Suprapubic skin (tissue), 4 donors: ENCODE measurements at regions not wholly inside any gene's neighbourhood (a gene's known extent, or its start where the extent isn't known, plus 50 kb on each side); places are given as distances from the start of the nearest gene placed in this dataset.

Experiments used
- DNase-seq, 2 donors: peaks; one replicate each; pipeline ENCODE4 v3.0.0-alpha.2; 2019; ENCODE audit warnings: low spot score in 2 of 2
- H3K27ac ChIP-seq: fragments of 200-600 bp; sonication (generic); one replicate; pipeline ENCODE4 v1.5.1; 2019
- H3K27me3 ChIP-seq: fragments of 200-600 bp; sonication (generic); one replicate; pipeline ENCODE4 v1.5.1; 2019
- H3K36me3 ChIP-seq: fragments of 200-600 bp; sonication (generic); one replicate; pipeline ENCODE4 v1.5.1; 2019
- H3K4me1 ChIP-seq: fragments of 200-600 bp; sonication (generic); one replicate; pipeline ENCODE4 v1.5.1; 2019
- H3K4me3 ChIP-seq: fragments of 200-600 bp; sonication (generic); one replicate; pipeline ENCODE4 v1.5.1; 2019; ENCODE audit warnings: mild to moderate bottlenecking
- H3K9me3 ChIP-seq: fragments of 200-600 bp; sonication (generic); one replicate; pipeline ENCODE4 v1.5.1; 2019
- EP300 ChIP-seq: sonication (generic); formaldehyde crosslinking; IDR thresholded peaks from one replicate; pipeline ENCODE4 v1.6.1; 2017; ENCODE audit warnings: antibody characterized with exemption
- POLR2A ChIP-seq, 2 donors: fragments of 450-650 bp; IDR thresholded peaks; one replicate each; pipeline ENCODE4 v1.6.1; 2017; ENCODE audit warnings: antibody characterized with exemption in 2 of 2, mild to moderate bottlenecking in 2 of 2, moderate library complexity in 2 of 2
- POLR2AphosphoS5 ChIP-seq, 3 donors: sonication (generic); formaldehyde crosslinking; IDR thresholded peaks; one replicate each; pipeline ENCODE4 v1.6.1; 2017; ENCODE audit warnings: antibody characterized with exemption in 3 of 3
- WGBS: methylation state at CpG from one replicate; pipeline ENCODE4 v1.1.5; 2018; 5-methylcytosine and 5-hydroxymethylcytosine counted together
- TF ChIP-seq, protein P1 (sequence below), 2 donors: fragments of 200-600 bp in 1 of 2; fragments of 450-650 bp in 1 of 2; sonication (generic) in 1 of 2; IDR thresholded peaks; one replicate each; pipeline ENCODE4 v1.5.1; 2016 to 2019; ENCODE audit warnings: antibody characterized with exemption in 2 of 2, mild to moderate bottlenecking in 1 of 2, moderate library complexity in 1 of 2

DNA sequence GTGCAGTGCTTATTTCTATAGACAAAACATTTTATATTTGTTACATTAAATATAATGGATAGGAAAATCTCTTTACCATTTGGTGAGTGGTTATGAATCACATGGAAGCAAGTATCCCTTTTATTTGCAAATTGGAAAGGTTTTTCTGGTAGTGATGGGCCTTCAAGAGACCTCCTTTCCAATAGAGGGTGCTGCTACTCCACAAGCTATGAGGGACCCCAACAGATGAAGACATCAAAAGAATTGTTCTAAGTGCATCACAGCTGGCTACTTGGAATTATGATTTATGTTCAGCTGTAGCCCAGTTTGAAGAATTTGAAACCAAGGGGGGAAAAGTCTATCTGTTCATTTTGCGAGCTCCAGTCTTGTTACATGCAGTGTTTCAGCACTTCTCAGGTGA is 493.7 kb upstream of the SGCD start:
- Histone ChIP-seq H3K36me3 (no peaks in the 10 kb centered on the region), H3K27me3 (no peaks in the 10 kb centered on the region), H3K4me3 (no peak overlapping the region), H3K27ac (no peak overlapping the region), H3K9me3 (no peaks in the 10 kb centered on the region), H3K4me1 (no peaks in the 10 kb centered on the region)
- WGBS = 82% methylated on average over 1 of the region's 1 CpG
- DNase-seq = no peak
- TF ChIP-seq POLR2A (IDR thresholded peaks at IDR 0.05) = no peak
- TF ChIP-seq, protein P1, sequence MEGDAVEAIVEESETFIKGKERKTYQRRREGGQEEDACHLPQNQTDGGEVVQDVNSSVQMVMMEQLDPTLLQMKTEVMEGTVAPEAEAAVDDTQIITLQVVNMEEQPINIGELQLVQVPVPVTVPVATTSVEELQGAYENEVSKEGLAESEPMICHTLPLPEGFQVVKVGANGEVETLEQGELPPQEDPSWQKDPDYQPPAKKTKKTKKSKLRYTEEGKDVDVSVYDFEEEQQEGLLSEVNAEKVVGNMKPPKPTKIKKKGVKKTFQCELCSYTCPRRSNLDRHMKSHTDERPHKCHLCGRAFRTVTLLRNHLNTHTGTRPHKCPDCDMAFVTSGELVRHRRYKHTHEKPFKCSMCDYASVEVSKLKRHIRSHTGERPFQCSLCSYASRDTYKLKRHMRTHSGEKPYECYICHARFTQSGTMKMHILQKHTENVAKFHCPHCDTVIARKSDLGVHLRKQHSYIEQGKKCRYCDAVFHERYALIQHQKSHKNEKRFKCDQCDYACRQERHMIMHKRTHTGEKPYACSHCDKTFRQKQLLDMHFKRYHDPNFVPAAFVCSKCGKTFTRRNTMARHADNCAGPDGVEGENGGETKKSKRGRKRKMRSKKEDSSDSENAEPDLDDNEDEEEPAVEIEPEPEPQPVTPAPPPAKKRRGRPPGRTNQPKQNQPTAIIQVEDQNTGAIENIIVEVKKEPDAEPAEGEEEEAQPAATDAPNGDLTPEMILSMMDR (IDR thresholded peaks at IDR 0.05) = no peak
- TF ChIP-seq POLR2AphosphoS5 (IDR thresholded peaks at IDR 0.05) = no peak
- TF ChIP-seq EP300 = no peak

DNA sequence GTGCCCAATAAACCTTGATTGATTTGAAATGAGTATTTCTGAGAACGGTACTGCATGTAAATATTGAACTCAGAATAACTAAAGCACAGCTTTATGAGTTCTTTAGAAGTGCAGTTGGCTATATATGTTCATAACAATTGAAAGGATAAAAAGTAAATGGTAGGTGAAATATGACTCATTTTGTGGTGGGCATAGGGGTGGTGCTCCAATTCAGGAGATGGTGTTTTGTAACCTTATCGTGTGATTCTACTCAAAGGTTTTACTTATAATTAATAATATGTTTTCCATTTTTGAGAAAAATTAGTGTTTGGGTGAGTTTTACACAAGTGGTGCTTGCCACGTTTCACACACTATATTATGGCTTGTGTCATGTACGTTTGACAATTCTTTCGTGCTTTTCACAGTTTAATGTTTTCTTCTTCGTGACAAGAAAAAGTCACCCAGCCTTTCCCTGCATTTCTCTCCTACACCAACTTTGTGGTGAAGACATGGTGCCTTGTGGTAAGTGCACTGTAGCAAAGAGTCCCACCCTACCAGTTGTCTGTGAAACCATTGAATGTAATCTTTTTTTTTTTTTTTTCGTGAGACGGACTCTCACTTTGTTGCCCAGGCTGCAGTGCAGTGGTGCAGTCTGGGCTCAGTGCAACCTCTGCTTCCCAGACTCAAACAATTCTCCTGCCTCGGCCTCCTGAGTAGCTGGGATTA is 492.5 kb upstream of the SGCD start:
- WGBS = 87% methylated on average over 9 of the region's 9 CpGs
- no peak overlapping the region for H3K27ac ChIP-seq
- no peaks in the 10 kb centered on the region for H3K36me3 ChIP-seq
- H3K4me3 ChIP-seq = no peak overlapping the region
- DNase-seq = no peak
- no peaks in the 10 kb centered on the region for H3K4me1 ChIP-seq
- H3K9me3 ChIP-seq = no peaks in the 10 kb centered on the region
- no peaks in the 10 kb centered on the region for H3K27me3 ChIP-seq
- TF ChIP-seq POLR2AphosphoS5 (IDR thresholded peaks at IDR 0.05) = no peak
- TF ChIP-seq POLR2A (IDR thresholded peaks at IDR 0.05) = no peak
- TF ChIP-seq, protein P1 (IDR thresholded peaks at IDR 0.05) = no peak
- no peak for TF ChIP-seq EP300

DNA sequence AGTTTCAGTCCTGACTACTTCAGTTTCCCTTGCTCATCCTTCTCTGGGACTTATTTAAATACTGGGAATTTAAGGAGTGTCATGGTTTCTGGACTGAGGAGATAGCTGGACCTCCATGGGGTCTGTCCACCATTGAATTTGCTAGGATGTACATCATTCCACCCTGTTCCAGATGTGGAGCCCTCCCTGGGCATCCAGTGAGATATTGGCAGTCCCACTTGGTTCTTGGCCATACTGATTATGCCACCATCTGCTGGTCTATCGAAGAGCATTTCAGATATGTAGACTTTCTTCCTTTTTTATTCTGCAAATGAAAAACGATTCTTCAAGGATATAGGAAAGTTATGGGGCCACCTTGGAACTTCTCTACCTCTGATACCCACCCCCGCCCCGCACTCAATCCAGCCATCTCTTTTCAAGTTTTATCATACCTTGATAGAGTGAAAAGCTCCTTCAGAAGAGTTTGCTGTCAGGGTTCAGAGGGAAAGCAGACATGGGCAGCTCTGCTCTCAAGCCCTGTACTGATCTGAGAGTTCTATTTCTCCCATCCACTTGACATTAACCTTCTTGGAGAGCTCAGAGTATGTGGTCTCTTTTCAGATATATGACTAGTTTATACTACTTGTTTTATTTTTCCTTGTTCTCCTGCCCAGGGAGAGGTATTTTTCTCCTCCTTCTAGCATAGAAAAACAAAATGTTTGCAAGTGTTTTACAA is 490.7 kb upstream of the SGCD start:
- Histone ChIP-seq H3K27me3 (no peaks in the 10 kb centered on the region), H3K36me3 (no peaks in the 10 kb centered on the region), H3K27ac (no peak overlapping the region), H3K4me3 (no peak overlapping the region), H3K9me3 (no peaks in the 10 kb centered on the region), H3K4me1 (no peaks in the 10 kb centered on the region)
- no peak for DNase-seq
- no peak for TF ChIP-seq EP300
- no peak for TF ChIP-seq POLR2AphosphoS5 (IDR thresholded peaks at IDR 0.05)
- TF ChIP-seq, protein P1 (IDR thresholded peaks at IDR 0.05) = no peak
- no peak for TF ChIP-seq POLR2A (IDR thresholded peaks at IDR 0.05)
- WGBS = 84% methylated on average over 4 of the region's 4 CpGs

DNA sequence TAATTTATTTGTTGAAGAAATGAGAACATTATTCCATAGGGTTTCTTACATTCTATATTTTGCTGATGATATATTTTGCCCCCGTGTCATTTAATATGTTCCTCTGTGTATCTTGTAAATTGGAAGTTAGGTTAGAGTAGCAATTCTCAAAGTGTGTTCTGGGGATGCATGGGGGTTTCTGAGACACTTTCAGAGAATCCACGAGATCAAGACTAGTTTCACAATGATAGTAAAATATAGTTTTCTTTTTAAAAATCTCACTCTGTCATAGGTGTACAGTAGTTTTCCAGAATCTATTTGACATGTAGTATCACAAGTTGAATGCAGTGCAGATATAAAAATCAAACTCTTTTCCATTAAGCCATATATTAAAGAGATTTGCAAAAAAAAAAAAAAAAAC is 488.6 kb upstream of the SGCD start:
- no peaks in the 10 kb centered on the region for H3K9me3 ChIP-seq
- H3K27ac ChIP-seq = no peak overlapping the region
- H3K4me3 ChIP-seq = no peak overlapping the region
- no peaks in the 10 kb centered on the region for H3K36me3 ChIP-seq
- H3K27me3 ChIP-seq = no peaks in the 10 kb centered on the region
- no peaks in the 10 kb centered on the region for H3K4me1 ChIP-seq
- TF ChIP-seq, protein P1 (IDR thresholded peaks at IDR 0.05) = no peak
- TF ChIP-seq POLR2AphosphoS5 (IDR thresholded peaks at IDR 0.05) (no peak), POLR2A (IDR thresholded peaks at IDR 0.05) (no peak), EP300 (no peak)
- DNase-seq = no peak
- 70% methylated on average over 2 of the region's 2 CpGs for WGBS

DNA sequence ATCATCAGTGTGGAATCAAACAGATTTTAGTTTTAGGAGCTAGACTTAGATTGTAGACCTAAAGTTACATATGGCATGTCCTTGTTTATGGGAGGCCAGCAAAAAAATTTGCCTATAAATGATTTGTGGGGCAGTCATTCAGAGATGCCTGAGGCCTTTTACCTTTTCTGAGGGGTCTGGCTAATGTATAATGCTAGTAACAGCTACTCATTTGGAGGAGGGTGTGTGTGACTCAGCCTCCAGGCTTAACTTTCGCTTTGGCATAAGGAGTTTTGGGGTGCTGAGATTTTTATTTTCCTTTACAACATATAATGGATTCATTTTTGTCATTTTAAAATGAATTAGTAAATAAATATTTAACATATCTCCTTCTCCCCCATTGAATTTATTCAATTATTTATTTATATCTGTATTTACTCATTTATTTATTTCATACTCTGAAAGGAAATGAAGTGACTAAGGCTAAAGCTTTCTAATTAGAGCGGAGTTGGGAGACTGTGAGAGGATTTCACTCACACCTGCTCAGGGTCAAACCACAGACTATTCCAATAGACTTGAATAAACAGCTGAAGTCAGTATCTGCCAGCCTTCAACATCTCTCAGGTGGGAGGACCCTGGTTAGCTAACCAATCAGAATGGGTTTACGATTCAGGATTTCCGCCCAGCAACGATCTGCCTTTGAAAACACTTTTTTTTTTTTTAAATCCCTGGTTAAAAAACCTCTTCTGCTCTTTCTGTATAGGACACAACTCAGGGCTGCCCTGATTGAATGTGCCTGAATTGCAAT is 487.5 kb upstream of the SGCD start:
- no peak for DNase-seq

More for the DNA sequence above, 487.5 kb upstream of the SGCD start:
- WGBS = 59% methylated on average over 5 of the region's 5 CpGs
- H3K27me3 ChIP-seq = no peaks in the 10 kb centered on the region
- H3K4me3 ChIP-seq = no peak overlapping the region
- no peak overlapping the region for H3K27ac ChIP-seq
- H3K36me3 ChIP-seq = no peaks in the 10 kb centered on the region
- TF ChIP-seq, protein P1 (IDR thresholded peaks at IDR 0.05) = no peak
- TF ChIP-seq POLR2A (IDR thresholded peaks at IDR 0.05) = no peak
- no peaks in the 10 kb centered on the region for H3K9me3 ChIP-seq
- no peaks in the 10 kb centered on the region for H3K4me1 ChIP-seq
